ENCODE measurements at regions not wholly inside any gene's neighbourhood (a gene's known extent, or its start where the extent isn't known, plus 50 kb on each side); places are given as distances from the start of the nearest gene placed in this dataset.
A peak's percentile ranks its signal among the peaks of the same experiment; 100 is the strongest.

GRCh38 chr3:70854108-70854507, 541.7 kb upstream of the MDFIC2 start:
- TF ChIP-seq NFIC (IDR thresholded peaks at IDR 0.05) (no peak), FOXM1 (IDR thresholded peaks at IDR 0.05; ENCODE audit: borderline replicate concordance, low read depth) (no peak), YY1 (IDR thresholded peaks at IDR 0.05; ENCODE audit: low read depth) (no peak), CREB1 (IDR thresholded peaks at IDR 0.05; ENCODE audit: low read depth) (no peak), ZBTB7A (IDR thresholded peaks at IDR 0.05; ENCODE audit: low read depth) (no peak), CEBPB (IDR thresholded peaks at IDR 0.05) (no peak), REST (IDR thresholded peaks at IDR 0.05; ENCODE audit: low read depth) (no peak), EGR1 (IDR thresholded peaks at IDR 0.05) (no peak), TEAD4 (IDR thresholded peaks at IDR 0.05) (no peak), USF1 (IDR thresholded peaks at IDR 0.05) (no peak), TAF1 (IDR thresholded peaks at IDR 0.05; ENCODE audit: low read depth) (no peak), MAX (IDR thresholded peaks at IDR 0.05) (no peak)

GRCh38 chr3:70853161-70853944, 540.9 kb upstream of the MDFIC2 start:
- TF ChIP-seq FOXM1 (IDR thresholded peaks at IDR 0.05; ENCODE audit: borderline replicate concordance, low read depth) (no peak), CREB1 (IDR thresholded peaks at IDR 0.05; ENCODE audit: low read depth) (no peak), TAF1 (IDR thresholded peaks at IDR 0.05; ENCODE audit: low read depth) (no peak), EGR1 (IDR thresholded peaks at IDR 0.05) (no peak), NFIC (IDR thresholded peaks at IDR 0.05) (no peak), EP300 (IDR thresholded peaks at IDR 0.05; ENCODE audit: borderline replicate concordance) (no peak), RAD21 (IDR thresholded peaks at IDR 0.05; ENCODE audit: low read depth) (no peak), USF1 (IDR thresholded peaks at IDR 0.05) (no peak), ZBTB7A (IDR thresholded peaks at IDR 0.05; ENCODE audit: low read depth) (no peak), REST (IDR thresholded peaks at IDR 0.05; ENCODE audit: low read depth) (no peak), YY1 (IDR thresholded peaks at IDR 0.05; ENCODE audit: low read depth) (no peak), TCF12 (IDR thresholded peaks at IDR 0.05; ENCODE audit: low read depth) (no peak), CEBPB (IDR thresholded peaks at IDR 0.05) (no peak)

- TF ChIP-seq EGR1 (IDR thresholded peaks at IDR 0.05): no peak
- no peak for TF ChIP-seq YY1 (IDR thresholded peaks at IDR 0.05; ENCODE audit: low read depth)
- TF ChIP-seq TEAD4 (IDR thresholded peaks at IDR 0.05): peak; percentile 84
- no peak for TF ChIP-seq MAX (IDR thresholded peaks at IDR 0.05)
- no peak for TF ChIP-seq CREB1 (IDR thresholded peaks at IDR 0.05; ENCODE audit: low read depth)
- TF ChIP-seq REST (IDR thresholded peaks at IDR 0.05; ENCODE audit: low read depth): no peak
- no peak for TF ChIP-seq TAF1 (IDR thresholded peaks at IDR 0.05; ENCODE audit: low read depth)
- no peak for TF ChIP-seq FOXM1 (IDR thresholded peaks at IDR 0.05; ENCODE audit: borderline replicate concordance, low read depth)
- TF ChIP-seq TCF12 (IDR thresholded peaks at IDR 0.05; ENCODE audit: low read depth): no peak
- no peak for TF ChIP-seq CEBPB (IDR thresholded peaks at IDR 0.05)
- TF ChIP-seq NFIC (IDR thresholded peaks at IDR 0.05): peak; percentile 67
- TF ChIP-seq ZBTB7A (IDR thresholded peaks at IDR 0.05; ENCODE audit: low read depth): no peak
- no peak for TF ChIP-seq USF1 (IDR thresholded peaks at IDR 0.05)
- TF ChIP-seq EP300 (IDR thresholded peaks at IDR 0.05; ENCODE audit: borderline replicate concordance): peak; percentile 43
- TF ChIP-seq RAD21 (IDR thresholded peaks at IDR 0.05; ENCODE audit: low read depth): no peak
These were observed 537.7 kb upstream of the MDFIC2 start for GRCh38 chr3:70849911-70850699.
